ENCODE measurements at regions not wholly inside any gene's neighbourhood (a gene's known extent, or its start where the extent isn't known, plus 50 kb on each side); places are given as distances from the start of the nearest gene placed in this dataset.

DNA sequence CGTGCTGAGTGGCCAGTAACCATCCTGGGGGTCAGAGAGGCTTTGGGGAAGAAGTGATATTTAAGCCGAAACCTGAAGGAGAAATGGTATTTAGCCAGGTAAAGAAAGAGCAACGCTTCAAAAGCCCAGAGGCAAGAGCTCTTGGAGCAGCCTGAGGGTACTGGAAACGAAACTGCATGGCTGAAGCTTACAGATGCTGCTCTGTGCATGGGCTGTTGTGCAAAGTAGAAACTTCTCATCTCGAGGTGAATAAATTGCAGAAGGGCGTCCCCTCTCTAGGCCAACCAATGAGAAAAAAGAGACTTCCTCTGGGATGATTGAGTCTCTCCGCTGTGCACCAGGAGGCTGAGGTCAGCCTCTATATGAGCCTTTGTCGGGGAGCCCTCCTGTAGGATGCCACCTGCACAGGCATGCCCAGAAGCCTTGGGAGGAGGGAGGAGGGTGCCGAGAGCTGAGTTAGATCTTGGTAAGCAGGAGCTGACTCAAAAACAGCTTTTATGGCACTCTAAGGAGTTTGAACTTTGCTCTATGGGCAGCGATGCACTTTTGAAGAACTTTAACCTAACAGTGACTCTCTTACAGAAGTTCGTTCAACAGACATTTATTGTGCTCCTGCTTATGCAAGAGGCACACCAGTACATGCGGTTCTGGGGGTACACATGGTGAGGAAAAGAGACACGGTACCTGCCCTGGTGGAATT, 61.6 kb upstream of the EDN1 start:
- FAIRE-seq: no peak
- no peak overlapping the region for H3K4me2 ChIP-seq
- CTCF ChIA-PET: interaction anchor here (1.8 kb wide), 1 partner anchor 573 kb away, joined by 5 read pairs; no protein-coding TSS in a partner anchor

GRCh38 chr6:12229332-12229731, 60.8 kb upstream of the EDN1 start:
- Histone ChIP-seq H3K27ac (no peak overlapping the region), H3K4me3 (no peak overlapping the region), H3K9me3 (no peaks in the 10 kb centered on the region), H3K4me1 (0 out of 3 replicates have a peak, but pooled peaks cover 1% of the 10 kb centered on the region), H3K4me2 (no peak overlapping the region)
- 71% methylated on average over 1 of the region's 1 CpG for WGBS (ENCODE audit: missing lambda C conversion rate)
- FAIRE-seq (no peak), DNase-seq (ENCODE audit: low read depth in 1 of 2, low spot score in 1 of 2) (no peak), ATAC-seq (no peak)
- ChIA-PET POLR2A (no interaction called here), CTCF (interaction anchor here (0.9 to 1.8 kb wide), 2 partner anchors 77 to 574 kb away, joined by 3 to 5 read pairs; no protein-coding TSS in a partner anchor)
- TF ChIP-seq, protein P1, sequence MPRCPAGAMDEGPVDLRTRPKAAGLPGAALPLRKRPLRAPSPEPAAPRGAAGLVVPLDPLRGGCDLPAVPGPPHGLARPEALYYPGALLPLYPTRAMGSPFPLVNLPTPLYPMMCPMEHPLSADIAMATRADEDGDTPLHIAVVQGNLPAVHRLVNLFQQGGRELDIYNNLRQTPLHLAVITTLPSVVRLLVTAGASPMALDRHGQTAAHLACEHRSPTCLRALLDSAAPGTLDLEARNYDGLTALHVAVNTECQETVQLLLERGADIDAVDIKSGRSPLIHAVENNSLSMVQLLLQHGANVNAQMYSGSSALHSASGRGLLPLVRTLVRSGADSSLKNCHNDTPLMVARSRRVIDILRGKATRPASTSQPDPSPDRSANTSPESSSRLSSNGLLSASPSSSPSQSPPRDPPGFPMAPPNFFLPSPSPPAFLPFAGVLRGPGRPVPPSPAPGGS (IDR thresholded peaks at IDR 0.05): no peak
- no peak for TF ChIP-seq KDM1A (IDR thresholded peaks at IDR 0.05; ENCODE audit: low read depth)
- no peak for TF ChIP-seq CBX2 (IDR thresholded peaks at IDR 0.05; ENCODE audit: borderline replicate concordance, low read depth)
- no peak for TF ChIP-seq HOXB13 (CRISPR knock-in tag; IDR thresholded peaks at IDR 0.05; ENCODE audit: low read depth)
- no peak for TF ChIP-seq ZNF302 (CRISPR knock-in tag; IDR thresholded peaks at IDR 0.05)
- no peak for TF ChIP-seq HOXA7 (CRISPR knock-in tag; IDR thresholded peaks at IDR 0.05)
- no peak for TF ChIP-seq MYC (IDR thresholded peaks at IDR 0.05; ENCODE audit: borderline replicate concordance, low read length)

More for the DNA sequence above, 61.6 kb upstream of the EDN1 start:
- H3K27ac ChIP-seq: no peak overlapping the region
- DNase-seq (ENCODE audit: low read depth in 1 of 2, low spot score in 1 of 2) (no peak), ATAC-seq (no peak)
- 84% methylated on average over 13 of the region's 13 CpGs for WGBS (ENCODE audit: missing lambda C conversion rate)
- POLR2A ChIA-PET: no interaction called here
- no peak for TF ChIP-seq JUNB (IDR thresholded peaks at IDR 0.05)
- no peak overlapping the region for H3K4me3 ChIP-seq
- no peaks in the 10 kb centered on the region for H3K9me3 ChIP-seq
- no peaks in the 10 kb centered on the region for H3K4me1 ChIP-seq

DNA sequence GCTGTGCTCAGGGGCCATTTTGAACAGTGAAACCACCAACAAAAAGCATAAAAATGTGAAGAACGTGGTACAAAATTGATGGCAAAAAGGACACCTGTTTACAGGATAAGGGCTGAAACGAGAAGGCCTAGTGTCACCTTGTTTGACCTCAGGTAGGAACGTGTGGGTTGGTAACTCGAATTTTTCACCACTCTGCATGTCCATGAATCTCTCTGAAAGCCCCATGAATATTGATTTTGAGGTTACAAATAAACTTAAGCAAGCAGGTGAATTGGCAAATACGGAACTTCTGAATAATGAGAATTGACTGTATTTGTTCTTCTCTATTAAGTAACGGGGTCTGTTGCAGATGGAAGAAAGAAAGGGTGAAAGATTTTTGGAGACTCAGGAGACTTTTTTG, 59.6 kb upstream of the EDN1 start:
- no peak for TF ChIP-seq POLR2AphosphoS2 (conservative IDR thresholded peaks at IDR 0.05; ENCODE audit: low read length)
- TF ChIP-seq FOSL2 (IDR thresholded peaks at IDR 0.05): no peak
- TF ChIP-seq FOSL2 (CRISPR knock-in tag; IDR thresholded peaks at IDR 0.05): no peak
- no peak for TF ChIP-seq MAZ (IDR thresholded peaks at IDR 0.05; ENCODE audit: borderline replicate concordance, low read depth, low read length)
- Histone ChIP-seq H3K9me3 (no peaks in the 10 kb centered on the region), H3K4me3 (no peak overlapping the region), H3K27ac (no peak overlapping the region), H3K4me1 (0 out of 3 replicates have a peak, but pooled peaks cover 3% of the 10 kb centered on the region), H3K4me2 (no peak overlapping the region)
- DNase-seq (ENCODE audit: low read depth in 1 of 2, low spot score in 1 of 2) (no peak), FAIRE-seq (no peak), ATAC-seq (no peak)
- WGBS (ENCODE audit: missing lambda C conversion rate): 82% methylated on average over 6 of the region's 6 CpGs
- POLR2A ChIA-PET: no interaction called here
- CTCF ChIA-PET: interaction anchor here (0.7 to 0.9 kb wide), 2 partner anchors 78 to 568 kb away, joined by 3 read pairs; no protein-coding TSS in a partner anchor

- ATAC-seq: no peak
- Histone ChIP-seq H3K4me3 (no peak overlapping the region), H3K27ac (no peak overlapping the region), H3K4me1 (0 out of 3 replicates have a peak, but pooled peaks cover 3% of the 10 kb centered on the region), H3K9me3 (no peaks in the 10 kb centered on the region), H3K4me2 (no peak overlapping the region)
- TF ChIP-seq CEBPB (IDR thresholded peaks at IDR 0.05) (no peak), TP53 (CRISPR knock-in tag; IDR thresholded peaks at IDR 0.05) (no peak), CHD4 (IDR thresholded peaks at IDR 0.05; ENCODE audit: borderline replicate concordance) (no peak), RNF2 (IDR thresholded peaks at IDR 0.05; ENCODE audit: borderline replicate concordance, low read depth) (no peak), JUN (IDR thresholded peaks at IDR 0.05) (no peak), HOXB13 (CRISPR knock-in tag; IDR thresholded peaks at IDR 0.05; ENCODE audit: low read depth) (no peak), CHD2 (IDR thresholded peaks at IDR 0.05; ENCODE audit: low read length, partially characterized antibody) (no peak), HEYL (CRISPR knock-in tag; IDR thresholded peaks at IDR 0.05) (no peak), MAZ (IDR thresholded peaks at IDR 0.05; ENCODE audit: borderline replicate concordance, low read depth, low read length) (no peak)
- no peak for FAIRE-seq
- DNase-seq (ENCODE audit: low read depth in 1 of 2, low spot score in 1 of 2): no peak
- ChIA-PET POLR2A (no interaction called here), CTCF (interaction anchor here (0.7 to 3.7 kb wide), 8 partner anchors 13 to 648 kb away, joined by 3 to 49 read pairs (median 6); no protein-coding TSS in a partner anchor)
- 95% methylated on average over 3 of the region's 3 CpGs for WGBS (ENCODE audit: missing lambda C conversion rate)
Measured at GRCh38 chr6:12232339-12232738, 57.8 kb upstream of the EDN1 start.

Measured in A549 (cell line).